ENCODE measurements at regions not wholly inside any gene's neighbourhood (a gene's known extent, or its start where the extent isn't known, plus 50 kb on each side); places are given as distances from the start of the nearest gene placed in this dataset.

DNA sequence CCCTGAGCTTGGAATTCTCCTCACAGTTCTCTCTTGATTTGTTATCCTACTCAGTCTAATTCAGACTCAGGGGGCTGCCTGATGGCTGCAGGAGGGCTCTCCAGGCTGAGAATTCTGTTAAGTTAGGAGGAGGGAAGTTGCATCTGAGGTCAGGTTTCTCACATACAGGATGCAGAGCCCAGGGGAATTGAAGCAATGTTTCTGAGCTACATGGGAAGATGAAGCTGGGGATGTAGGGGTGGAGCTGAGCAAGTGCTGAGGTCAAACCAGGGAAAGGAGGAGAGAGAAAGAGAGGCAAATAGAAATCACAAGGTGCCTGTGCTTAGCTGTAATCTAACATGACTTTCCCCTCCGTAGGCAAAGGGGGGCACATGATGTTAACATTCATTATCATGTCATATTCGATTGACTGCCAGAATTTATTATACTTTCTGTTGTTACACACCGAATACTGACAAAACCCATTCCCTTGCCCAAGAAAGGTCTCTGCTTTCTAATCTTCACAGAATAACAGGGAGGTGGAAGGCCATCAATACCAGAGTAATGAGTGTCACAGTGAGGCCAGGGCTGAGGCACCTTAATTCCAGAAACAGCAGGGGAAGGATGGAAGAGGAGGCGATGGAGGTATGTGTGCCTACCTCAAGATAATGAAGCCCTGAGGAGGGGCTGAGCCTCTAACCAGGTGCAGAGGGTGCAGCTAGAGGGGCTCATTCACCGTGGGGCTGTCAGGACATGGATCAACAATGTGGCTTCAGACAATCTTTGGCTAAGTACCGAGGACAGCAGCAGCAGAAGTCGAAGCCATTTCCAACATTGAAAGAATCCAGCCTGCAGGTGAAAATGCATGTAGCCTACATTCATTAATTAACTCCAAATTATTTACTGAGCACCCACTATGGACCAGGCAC lies 205.4 kb upstream of the SNX19 start:
- H3K79me1 ChIP-seq (ENCODE audit: insufficient read depth, low read depth, low read length, poor library complexity, severe bottlenecking): no peaks in the 10 kb centered on the region

More for the DNA sequence above, 205.4 kb upstream of the SNX19 start:
- H4K8ac ChIP-seq (replicated peaks; ENCODE audit: insufficient read length, low read depth, low read length): no peak overlapping the region
- no peak overlapping the region for H2BK15ac ChIP-seq (ENCODE audit: low read depth, low read length)
- H3K79me2 ChIP-seq (ENCODE audit: insufficient read depth, low read length): no peaks in the 10 kb centered on the region
- no peak overlapping the region for H2BK20ac ChIP-seq (ENCODE audit: low read depth, low read length, poor library complexity, severe bottlenecking)
- no peak overlapping the region for H3T11ph ChIP-seq (ENCODE audit: low read length)
- no peaks in the 10 kb centered on the region for H3K36me3 Mint-ChIP-seq (ENCODE audit: insufficient read depth in 1 of 3, low read depth in 3 of 3)
- no peak overlapping the region for H3K23ac ChIP-seq (ENCODE audit: insufficient read length, low read depth, low read length)
- no peak overlapping the region for H3K56ac ChIP-seq (ENCODE audit: insufficient read length, low read depth, low read length)
- no peaks in the 10 kb centered on the region for H3K27me3 Mint-ChIP-seq (ENCODE audit: low read depth)
- no peak for DNase-seq
- no peak overlapping the region for H3K4me3 Mint-ChIP-seq
- no peaks in the 10 kb centered on the region for H3K23me2 ChIP-seq (ENCODE audit: insufficient read length, low read depth, low read length, poor library complexity, severe bottlenecking)
- H4K91ac ChIP-seq (ENCODE audit: insufficient read length, low read depth, low read length): no peak overlapping the region
- H3K4me1 Mint-ChIP-seq: peaks cover 8 to 12% of the 10 kb centered on the region in 2 experiments
- H2BK5ac ChIP-seq (ENCODE audit: insufficient read length, low read length): no peak overlapping the region
- H3K4me1 ChIP-seq (ENCODE audit: insufficient read depth, low read length): 0 out of 2 replicates have a peak, but pooled peaks cover 4% of the 10 kb centered on the region
- WGBS (ENCODE audit: extremely low coverage, insufficient read length, low lambda C conversion rate): no CpG with 5 or more reads among the region's 7 CpGs
- H3K9me3 Mint-ChIP-seq: peaks cover 0 to 2% of the 10 kb centered on the region in 2 experiments; a peak in 1 of 5 replicates
- no peaks in the 10 kb centered on the region for H4K20me1 ChIP-seq (ENCODE audit: control insufficient read depth, insufficient read depth, insufficient read length)
- H3K27ac Mint-ChIP-seq: no peak overlapping the region; a peak in 1 of 7 replicates
- no peak for TF ChIP-seq CTCF (conservative IDR thresholded peaks at IDR 0.05)
- no peak overlapping the region for H4K5ac ChIP-seq (ENCODE audit: insufficient read length, low read depth, low read length)
- H3K9ac ChIP-seq (ENCODE audit: extremely low read depth, insufficient read length, low read length): no peak overlapping the region
- no peaks in the 10 kb centered on the region for H3K9me3 ChIP-seq (ENCODE audit: control insufficient read depth, low read depth, low read length)
- H2AK5ac ChIP-seq (ENCODE audit: insufficient read length, low read length): no peak overlapping the region
- H2BK12ac ChIP-seq (ENCODE audit: insufficient read length, low read depth, low read length): no peak overlapping the region
- H3K4ac ChIP-seq (ENCODE audit: low read depth, low read length): no peak overlapping the region
- H3K18ac ChIP-seq (ENCODE audit: insufficient read length, low read depth, low read length): no peak overlapping the region
- no peak overlapping the region for H2AFZ ChIP-seq (ENCODE audit: low read length)
- no peak overlapping the region for H3K27ac ChIP-seq (ENCODE audit: insufficient read length, low read depth, low read length)
- no peak overlapping the region for H3K14ac ChIP-seq (ENCODE audit: insufficient read depth, low read length)
- H2BK120ac ChIP-seq (ENCODE audit: low read depth, low read length, poor library complexity, severe bottlenecking): no peak overlapping the region
- no peak overlapping the region for H3K4me2 ChIP-seq (ENCODE audit: insufficient read depth, insufficient read length, low read length)
- H3K27me3 ChIP-seq (ENCODE audit: insufficient read depth, low read length): no peaks in the 10 kb centered on the region

Data from H9 (cell line).